ENCODE measurements at regions not wholly inside any gene's neighbourhood (a gene's known extent, or its start where the extent isn't known, plus 50 kb on each side); places are given as distances from the start of the nearest gene placed in this dataset.
"Not testable (repeated sequence)": the region's sequence is repeated elsewhere in the genome, so short reads cannot be mapped to it uniquely, and the experiment has no call there.

DNA sequence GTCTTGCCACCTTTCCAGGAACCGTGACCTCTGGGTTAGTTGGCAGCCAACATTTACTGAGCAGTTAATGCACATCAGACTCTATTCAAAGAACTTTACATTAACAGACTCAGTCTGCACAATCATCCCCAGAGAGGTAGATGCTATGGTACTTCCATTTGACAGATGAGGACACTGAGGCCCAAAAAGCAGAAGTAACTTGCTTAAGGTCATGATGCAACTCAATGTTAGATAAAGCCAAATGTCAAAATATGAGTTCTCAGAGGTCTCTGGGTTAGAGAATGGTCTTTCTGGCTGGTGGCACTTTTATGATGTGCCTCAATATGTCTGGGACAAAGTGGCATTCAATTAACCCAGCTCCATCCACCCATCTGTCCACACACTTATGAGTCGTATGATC lies 450.0 kb downstream of the MIAT start:
- DNase-seq = peak; percentile 80

DNA sequence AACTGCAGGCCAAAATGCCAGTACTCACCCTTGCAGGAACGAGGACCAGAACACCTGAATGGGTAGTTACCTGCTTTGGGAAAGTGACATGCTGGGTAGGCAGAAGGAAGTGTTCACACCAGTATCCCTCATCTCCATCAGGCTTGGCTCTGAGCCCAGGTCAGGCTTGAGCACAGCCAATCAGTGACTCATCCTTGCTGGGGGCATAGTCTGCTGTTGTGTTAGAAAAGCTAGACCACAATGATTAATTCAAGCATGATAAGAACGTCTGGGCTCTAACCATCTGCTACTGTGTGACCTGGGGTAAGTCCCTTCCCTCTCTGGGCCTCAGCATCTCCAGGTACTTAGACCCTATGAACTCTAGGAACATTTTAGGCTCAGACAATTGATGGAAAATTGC lies 450.4 kb downstream of the MIAT start:
- DNase-seq = peak; percentile 96

DNA sequence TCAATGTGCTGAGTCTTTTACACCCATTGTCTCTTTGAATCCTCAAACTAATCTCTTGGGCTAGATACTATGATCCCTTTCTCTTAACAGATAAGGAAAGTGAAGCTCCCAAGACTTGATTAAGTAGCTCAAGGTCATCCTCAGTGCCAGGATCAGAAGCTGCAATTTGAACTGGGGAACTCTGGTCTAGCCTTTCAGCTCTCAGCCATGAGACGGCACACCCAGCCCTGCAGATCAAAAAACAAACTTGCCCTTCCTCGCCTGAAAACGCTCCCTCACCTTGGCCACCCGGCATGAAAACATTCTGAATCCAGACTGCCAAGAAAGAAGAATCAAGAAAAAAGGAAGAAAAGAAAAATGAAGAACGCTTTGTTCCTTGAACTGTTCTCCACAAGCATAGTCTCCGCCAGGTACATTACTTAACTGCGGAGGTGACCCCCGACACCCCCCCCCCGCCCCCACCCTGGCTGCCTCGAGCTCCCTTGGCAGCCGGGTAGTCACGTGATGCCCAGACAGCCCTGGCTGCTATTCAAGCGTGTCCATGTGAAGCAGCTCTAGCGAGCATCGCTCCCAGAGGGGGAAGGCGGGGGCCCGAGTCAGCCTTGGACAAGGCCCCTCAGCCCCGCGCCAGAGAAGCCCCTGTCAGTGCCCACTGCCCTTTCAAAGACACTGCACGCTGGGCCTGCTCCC lies 451.2 kb downstream of the MIAT start:
- DNase-seq = peak; percentile 62

DNA sequence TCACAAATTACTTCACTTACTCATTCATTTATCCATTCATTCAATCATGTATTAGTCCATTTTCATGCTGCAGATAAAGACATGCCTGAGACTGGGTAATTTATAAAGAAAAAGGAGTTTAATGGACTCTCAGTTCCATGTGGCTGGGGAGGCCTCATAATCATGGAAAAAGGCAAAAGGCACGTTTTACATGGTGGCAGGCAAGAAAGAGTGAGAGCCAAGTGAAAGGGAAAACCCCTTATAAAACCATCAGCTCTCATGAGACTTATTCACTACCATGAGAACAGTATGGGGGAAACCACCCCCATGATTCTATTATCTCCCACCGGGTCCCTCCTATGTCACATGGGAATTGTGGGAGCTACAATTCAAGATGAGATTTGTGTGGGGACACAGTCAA lies 452.0 kb downstream of the MIAT start:
- not testable (repeated sequence) for DNase-seq

DNA sequence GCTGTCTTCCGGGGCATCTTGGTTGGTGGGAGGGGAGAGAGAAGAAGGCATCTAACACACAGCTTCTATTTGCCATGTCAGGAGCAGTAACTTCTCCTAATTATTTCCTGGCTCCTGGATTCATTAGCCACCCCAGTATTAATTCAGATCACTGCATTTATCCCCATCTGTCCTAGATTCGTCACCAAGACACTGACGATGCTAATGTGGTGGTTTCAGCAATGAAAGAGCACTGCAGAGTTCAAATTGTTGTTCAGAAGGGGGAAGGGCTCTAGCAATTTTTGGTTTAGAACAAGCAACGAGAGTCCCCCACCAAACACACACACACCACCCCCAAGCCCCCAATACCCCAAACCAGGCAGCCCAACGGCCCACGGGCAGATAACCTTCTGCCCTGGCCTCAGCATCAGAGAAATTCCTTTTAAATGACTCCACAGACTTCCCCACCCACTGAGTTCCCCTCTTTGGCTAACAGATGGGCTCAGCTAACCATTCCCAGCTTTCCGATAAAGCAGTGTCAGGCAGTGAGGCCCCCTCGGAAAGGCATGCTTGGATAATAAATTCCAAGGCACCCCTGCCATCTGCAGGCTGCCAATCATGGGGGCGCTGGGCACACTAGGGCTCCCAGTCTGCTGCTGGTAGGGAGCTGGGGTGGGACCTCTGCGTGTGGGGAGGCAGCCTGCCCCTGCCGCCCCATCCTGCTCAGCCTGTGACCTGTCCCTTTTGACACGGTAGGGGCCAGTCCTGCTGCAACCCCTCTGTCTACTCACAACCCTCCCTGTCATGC lies 453.5 kb downstream of the MIAT start:
- DNase-seq = peak; percentile 95

DNA sequence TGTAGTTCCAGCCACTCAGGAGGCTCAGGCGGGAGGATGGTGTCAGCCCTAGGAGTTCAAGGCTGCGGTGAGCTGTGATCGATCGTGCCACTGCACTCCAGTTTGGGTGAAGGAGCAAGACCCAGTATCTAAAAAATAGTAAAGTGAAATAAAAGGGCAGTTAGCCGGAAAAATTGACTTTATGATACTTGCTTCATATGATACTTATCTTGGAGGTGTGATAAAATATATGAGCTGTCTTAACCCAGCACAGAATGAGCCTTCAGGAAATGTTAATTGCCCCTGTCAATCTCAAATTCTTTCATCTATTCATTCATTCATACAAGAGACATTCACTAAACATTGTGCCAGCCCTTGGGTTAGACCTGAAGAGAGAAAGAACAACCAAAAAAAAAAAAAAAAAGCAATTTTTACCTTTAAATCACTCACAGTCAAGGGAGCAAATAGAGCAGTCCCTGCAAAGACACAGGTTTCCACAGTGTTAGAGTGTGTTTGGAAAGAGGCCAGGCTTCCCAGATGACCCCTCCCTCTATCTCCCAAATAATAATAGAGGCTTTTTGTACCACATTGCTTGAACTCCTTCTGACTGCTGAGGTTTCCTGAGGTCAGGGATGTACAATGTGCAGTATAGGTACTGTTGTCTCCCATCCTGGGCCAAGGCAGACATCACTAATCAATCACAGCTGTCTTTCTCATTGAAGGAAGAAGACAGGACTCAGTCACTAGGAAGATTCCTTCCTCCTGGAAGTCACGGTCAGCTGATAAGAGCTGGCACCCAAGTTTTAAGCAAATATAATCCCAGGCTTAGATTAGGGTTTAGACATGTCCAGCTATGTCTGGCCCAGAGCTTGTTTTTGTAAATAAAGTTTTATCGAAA lies 454.6 kb downstream of the MIAT start:
- DNase-seq = no peak

DNA sequence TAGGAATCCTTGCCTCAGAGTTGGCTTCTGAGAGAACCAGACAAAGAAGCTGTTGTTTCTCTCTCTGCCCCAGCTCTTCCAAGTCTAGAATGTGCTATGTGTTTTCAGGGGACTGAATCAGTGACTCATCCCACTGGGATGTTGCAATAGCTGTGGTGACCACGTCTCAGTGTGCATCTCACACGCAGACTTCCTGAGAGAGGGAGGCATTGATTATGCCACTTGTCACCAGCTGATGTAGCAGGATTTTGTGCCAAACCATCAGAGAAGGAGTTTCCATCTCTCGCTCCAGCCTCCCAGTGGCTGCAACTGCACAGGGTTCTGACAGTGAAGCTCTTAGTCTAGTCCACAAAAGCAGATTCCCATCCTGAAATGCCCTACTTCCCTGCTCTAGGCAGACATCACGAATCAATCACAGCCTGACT lies 455.8 kb downstream of the MIAT start:
- no peak for DNase-seq

DNA sequence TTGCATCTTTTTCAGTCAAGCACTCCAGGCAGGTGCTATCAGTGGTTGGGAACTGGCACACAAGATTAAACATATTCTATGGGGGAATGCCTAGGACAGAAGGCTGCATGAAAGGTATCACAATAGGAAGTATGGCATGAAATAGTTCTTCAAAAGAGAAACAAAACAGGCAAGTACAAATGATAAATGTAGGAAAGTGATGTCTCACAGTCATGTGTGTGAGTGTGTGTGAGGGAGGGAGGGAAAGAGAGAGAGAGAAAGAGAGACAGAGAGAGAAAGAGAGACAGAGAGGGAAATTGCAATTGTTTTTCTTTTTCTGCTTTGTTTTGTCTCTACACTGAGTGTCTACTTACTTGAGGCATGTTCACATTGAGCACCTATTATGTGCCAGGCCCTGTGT lies 456.3 kb downstream of the MIAT start:
- DNase-seq = no peak

DNA sequence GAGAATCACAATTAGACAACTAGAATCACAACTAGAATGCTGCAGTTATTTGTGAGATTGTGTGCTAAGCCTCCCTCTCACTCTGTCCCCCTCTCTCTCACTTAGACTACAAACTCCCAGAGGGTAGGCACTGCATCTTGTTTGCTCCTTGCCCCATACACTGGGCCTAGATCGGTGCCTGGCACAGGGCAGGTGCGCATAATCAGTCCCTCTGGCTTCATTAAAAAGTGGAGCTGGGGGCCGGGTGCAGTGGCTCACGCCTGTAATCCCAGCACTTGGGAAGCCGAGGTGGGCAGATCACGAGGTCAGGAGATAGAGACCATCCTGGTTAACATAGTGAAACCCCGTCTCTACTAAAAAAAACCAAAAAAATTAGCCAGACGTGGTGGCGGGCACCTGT lies 456.8 kb downstream of the MIAT start:
- DNase-seq = no peak

DNA sequence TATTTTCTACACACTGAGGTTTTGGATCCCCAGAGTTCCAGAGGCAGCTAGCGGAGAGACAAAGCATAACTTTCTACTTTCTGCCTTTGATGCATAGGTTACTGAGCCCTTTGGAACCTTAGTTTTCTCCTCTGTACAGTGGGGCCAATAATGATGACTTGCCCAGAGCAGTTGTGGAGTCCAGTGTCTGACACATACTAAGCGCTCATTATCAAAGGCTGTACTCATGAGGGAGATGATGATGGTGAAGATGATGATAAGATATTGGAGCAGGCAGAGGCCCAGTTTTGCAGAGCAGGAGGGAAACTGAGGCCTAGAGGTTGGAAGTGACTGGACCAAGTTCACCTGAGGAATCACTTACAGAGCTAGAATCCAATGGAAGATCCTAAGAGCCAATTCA lies 458.0 kb downstream of the MIAT start:
- no peak for DNase-seq

DNA sequence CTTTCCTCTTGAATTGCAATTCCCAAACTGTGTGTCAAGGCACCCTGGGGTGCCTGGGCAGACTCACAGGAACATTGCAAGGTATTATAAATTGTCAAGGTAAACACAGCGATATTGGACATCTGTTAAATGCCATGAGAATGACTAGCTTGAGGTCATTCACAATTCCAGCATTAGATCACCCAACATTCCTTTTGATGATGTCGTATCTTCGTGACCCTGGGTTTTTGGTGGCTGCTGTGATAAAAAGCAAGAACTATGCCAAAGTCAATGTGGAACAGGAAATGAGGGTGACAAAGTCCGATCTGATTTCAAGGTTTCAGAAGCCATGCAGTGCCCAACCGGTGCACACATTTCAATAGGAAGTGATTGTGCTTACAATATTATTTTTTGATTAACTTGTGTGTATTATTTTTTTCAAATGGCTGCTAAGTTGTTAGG lies 458.4 kb downstream of the MIAT start:
- no peak for DNase-seq

DNA sequence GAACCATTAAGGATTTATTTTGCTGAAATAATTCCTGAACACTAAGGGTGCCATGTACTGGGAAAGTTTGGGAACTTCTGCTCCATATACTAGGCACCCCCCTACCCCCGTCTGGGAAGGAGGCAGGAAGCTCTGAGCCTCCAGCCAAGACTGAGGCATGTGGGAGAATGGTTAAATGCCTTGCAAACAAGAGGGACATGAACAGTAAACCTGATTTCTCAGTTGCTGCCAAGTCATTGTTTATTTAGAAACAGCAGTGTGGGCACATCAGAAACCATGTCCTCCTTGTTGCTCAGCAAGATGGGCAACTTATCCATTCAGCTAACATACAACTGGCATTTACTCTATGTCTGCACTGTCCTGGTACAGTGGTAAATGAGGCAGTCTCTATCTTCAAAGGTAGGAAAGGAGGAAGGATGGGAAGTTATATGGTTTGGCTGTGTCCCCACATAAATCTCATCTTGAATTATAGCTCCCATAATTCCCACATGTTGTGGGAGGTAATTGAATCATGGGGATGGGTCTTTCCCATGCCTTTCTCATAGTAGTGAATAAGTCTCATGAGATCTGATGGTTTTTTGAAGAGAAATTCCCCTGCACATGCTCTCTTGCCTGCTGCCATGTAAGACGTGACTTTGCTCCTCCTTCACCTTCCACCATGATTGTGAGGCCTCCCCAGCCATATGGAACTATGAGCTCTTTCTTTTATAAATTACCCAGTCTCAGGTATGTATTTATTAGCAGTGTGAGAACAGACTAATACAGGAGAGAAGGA lies 459.1 kb downstream of the MIAT start:
- no peak for DNase-seq

DNA sequence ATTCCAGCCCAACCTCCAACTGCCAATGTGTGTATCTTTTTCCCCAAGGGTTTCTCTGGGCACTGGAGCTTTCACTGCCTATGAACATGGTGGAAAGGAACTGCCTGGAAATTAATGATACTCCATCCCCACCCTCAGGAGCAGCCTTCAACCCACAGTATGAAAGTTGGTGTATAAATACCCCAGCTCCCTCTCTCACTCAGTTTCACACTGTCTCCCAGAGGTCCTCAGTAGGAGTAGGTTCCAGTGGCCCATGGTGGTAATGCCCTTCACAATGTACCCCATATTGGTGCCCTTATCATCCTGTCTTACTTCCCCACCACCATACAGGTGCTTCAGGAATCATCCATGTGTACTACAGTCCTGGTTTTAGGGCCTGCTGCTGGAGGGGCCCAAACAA lies 462.6 kb downstream of the MIAT start:
- no peak for DNase-seq

DNA sequence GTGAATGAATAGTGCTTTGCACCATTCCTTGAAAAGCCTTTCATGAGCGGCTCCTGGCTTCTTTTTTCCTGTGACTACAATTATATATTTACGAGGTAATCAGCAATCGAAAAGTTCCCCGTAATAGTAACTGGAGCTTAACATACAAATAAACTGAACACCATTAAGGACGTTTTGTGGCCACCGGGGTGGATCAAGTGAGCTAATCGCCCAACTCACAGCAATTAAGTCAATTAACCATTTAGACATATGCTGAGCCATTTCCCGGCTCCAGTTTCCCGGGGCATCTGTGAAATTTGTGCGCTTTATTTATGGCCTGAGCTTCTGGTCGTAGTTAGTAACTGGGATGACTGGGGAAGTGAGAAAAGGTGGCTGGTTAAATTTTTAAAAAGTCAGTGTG lies 465.2 kb downstream of the MIAT start:
- peak; percentile 56 for DNase-seq

DNA sequence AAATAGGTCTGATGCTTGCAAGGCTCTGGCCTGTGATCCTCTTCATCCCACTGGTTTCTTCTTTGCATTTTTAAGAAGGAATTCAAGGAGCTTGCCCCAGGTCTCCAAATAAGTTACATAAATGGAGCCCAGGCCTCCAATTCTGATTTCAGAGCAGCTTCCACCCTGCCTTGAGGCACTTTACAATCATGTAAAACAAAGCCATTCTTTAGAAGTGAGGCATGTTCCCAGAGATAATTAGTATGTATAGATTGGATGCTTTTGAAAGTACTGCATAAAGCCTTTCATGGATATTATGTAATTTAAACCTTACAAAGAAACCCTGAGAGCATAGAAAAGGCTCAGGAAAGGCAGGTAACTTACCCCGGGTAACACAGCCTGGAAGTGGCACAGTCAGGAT lies 466.5 kb downstream of the MIAT start:
- DNase-seq = no peak

DNA sequence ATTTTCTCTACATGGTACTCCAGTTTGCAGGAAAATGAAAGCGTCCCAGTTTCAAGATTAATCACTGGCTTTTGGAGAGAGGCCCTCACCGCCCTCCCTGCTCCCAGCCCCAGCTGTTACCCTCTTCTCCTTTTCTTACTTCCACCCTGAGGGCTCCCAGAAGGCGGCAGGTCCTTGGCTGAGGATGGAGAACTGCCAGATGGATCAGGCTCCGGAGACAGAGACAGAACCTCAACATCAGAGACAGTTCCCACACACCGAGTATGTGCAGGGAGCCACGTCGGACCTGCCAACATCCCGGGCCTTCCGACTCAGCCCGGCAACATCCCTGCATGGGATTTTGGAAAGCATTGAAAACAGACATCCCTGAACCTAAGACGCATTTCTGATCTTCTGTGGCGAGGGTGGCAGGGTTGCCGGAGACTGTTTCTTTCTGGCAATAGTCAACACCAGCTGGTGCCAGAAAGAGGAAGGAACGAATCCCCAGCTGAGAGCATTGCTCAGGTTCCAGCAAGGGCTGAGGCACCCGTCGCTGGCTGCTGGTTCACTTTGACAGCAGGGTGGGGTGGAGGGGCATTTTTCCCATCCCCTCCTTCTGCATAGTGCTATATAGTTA lies 467.1 kb downstream of the MIAT start:
- DNase-seq = peak; percentile 72

DNA sequence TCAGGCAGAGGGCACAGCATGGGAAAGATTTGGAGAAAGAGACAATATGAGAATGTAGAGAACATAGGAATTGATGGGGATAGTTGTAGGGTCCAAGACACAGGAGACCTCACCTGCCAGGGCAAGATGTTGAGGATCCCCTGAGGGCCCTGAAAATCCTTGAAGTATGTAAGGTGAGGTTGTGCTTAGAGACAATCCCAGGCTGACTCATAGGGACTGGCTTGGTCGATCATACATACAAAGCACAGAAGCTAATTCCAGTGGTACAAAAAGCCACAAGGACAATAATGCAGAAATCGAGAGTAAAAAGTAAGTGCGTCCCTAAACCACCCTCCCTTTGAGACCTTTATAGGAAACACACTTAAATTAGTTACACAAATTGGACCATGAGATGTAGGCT lies 468.2 kb downstream of the MIAT start:
- no peak for DNase-seq

DNA sequence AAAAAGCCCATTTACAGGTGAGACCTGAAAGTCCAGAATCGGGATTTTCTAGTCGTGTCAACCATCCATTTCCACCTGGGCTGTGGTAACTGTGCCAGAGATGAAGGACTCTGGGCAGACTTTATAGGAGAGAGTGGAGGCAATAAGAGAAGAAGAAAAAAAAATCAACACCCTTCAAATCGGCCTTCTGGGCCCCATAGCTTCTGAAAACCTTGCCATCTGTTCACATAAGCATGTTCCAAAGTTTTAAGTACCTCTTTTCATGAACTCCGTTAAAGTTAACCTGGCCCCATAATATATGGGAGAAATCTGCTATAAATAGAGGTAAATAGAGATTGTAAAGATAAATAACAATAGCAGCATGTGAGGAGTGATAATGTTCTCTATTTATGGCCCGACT lies 470.5 kb downstream of the MIAT start:
- DNase-seq = no peak

DNA sequence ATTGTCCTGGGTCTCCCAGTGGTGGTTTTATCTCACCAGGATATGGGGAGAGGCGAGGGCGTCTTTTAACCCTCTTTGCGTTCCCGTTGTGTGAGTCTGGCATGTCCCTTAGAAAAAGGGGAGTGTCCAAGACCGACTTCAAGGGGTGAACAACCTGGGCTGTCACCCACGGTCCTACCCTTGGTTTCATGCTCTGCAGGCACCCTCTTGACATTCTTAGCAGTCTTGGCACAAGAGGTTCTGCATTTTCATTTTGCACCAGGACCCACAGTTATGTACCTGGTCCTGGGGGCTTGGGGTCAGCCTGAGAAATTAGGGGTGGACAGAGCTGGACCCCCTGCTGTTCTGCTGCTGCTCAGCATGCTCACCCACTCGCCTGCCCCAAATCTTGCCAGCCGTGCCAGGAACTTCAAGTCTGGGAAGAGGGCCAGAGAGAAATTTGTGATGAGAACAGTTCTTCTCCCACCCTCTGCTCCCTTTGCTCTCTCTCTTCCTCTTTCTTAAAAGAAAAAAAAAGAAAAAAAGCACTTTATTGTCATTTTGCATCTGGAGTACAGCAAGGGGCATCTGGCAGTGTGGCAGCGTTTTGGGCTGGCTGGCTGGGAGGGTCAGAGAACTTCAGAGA lies 471.2 kb downstream of the MIAT start:
- DNase-seq = no peak

DNA sequence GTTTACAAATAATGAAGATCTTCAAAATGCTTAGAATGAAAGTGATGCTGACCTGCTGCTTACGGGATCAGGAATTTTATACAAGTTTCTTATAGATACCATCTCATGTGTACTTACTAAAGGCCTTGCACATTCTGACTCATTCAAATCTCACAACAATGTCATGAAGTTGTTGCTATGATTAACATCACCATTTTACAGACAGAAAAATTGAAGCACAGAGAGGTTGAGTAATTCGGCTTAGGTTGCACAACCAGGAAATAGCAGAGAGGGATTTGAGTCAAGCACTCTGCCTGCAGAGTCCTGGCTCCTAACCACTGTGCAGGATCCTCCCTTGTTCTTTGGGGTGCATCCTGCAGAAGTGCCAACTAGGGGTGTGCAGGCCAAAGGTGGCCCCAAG lies 471.9 kb downstream of the MIAT start:
- DNase-seq = no peak

DNA sequence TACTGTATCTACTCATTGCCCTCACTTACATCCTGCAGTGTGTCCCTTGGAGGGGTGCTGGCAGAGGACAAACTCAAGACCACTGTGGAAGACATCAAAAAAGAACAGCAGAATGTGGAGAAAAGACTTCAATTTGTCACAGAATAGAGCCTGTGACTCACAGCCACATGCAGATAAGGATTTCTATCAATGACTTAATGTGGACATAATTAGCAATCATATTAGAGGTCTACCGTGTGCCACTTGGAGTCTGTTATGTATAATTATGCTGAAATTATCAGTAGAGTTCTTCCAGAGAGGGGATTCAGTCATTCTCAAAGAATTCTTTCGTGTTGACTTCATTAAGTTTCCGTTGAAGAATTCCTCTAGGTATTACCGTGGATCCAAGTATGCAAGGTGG lies 473.5 kb downstream of the MIAT start:
- DNase-seq = no peak

DNA sequence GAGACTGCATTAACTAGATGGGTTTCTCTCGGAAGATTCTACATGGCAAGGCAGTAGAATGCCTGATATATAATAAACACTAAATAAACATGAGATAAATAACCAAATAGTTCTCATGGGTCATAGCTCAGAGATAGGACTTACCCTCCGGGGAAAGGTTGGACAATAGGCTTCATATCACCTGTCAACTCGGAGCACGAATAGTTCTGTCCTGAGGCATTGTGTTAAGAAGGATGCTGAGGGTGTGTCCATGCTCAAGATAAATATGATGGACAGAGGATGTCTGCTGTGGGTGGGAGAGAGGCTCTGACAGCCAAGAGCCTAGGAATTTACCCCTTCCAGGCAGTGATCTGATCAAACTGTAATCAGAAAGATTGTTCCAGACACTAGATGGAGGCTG lies 474.0 kb downstream of the MIAT start:
- DNase-seq = no peak

All from NCI-H1694 treated with DMSO at 0.1 percent for 48 hours (cell line).